GDM1 (cell line): ENCODE measurements at regions not wholly inside any gene's neighbourhood (a gene's known extent, or its start where the extent isn't known, plus 50 kb on each side); places are given as distances from the start of the nearest gene placed in this dataset.

Experiments used
- DNase-seq: peaks from one replicate; lab custom pipeline; 2025; lab: John Stamatoyannopoulos, UW

DNA sequence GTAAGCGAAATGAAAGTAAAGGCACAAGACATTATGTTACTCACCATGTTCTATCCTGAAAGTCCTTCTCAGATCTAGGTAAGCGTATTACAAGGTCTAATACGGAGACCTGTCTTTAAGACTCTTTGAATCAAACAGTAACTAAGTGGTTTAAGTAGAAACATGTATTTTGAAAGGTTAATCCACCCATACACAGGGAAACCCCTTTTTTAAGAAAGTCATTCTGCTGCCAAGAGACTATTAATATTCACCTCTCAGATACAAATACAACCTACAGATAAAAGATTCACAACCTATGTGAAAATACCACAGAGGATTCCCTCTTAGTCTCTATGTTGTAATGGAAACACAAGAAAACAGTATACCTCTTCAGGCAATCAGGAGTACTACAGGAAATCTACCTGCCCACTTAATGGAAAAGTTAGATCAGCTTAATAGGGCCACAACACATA, 63.2 kb upstream of the TNIP3 start:
- no peak for DNase-seq

DNA sequence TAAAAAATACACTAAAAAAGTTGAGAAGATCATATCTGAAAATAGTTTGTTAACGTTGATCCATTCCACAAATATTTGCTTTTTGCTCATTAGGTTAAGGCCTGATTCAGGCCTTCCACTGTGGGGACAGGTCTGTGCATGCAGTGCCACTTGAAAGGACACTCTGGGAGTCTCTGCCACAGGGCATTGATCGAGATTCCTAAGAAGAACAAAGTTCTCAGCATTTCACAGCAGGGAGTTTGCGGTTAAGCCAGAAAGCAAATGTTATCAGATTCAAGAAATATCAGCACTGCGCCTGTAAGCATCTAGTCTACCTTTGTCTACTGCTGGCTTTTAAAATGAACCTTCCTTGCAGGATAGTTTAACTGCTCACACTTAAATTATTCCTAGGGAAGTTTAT, 62.2 kb upstream of the TNIP3 start:
- no peak for DNase-seq

DNA sequence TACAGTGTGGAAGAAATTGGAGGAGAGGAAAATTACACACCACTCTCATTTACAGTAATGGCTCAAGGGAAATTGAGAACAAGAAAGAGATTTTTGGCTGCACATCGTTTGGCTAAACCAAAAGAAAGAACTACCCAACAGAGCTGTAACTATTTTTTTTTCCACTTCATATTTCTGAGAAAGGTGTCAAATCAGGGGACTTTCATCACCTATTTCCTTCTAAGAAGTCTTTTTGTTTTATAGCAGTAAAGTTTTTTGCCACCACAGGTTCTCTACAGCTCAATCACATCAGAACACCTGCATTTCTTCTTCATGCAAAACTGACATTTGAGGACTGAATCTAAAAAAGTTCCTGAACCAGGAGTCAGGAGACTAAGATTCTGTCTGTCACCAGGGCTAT, 57.5 kb upstream of the TNIP3 start:
- DNase-seq: no peak

DNA sequence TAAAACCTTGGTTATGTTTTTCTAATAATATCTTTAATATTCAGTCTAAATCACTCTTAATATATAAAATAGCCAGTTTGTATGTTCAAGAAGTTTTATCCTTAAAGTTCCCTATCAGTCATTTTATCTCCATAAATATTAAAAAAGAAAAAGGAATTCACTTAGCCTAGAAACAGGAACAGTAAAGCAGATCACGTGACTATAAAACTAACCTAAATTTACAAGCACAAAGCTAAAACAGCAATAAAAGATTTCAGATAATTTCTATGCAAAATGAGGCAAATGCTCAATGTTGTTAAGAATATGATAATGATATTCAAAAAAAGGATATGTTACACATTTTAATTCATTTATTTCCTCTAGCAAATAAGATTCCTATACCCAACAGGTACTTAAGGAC, 57.1 kb upstream of the TNIP3 start:
- DNase-seq: no peak

DNA sequence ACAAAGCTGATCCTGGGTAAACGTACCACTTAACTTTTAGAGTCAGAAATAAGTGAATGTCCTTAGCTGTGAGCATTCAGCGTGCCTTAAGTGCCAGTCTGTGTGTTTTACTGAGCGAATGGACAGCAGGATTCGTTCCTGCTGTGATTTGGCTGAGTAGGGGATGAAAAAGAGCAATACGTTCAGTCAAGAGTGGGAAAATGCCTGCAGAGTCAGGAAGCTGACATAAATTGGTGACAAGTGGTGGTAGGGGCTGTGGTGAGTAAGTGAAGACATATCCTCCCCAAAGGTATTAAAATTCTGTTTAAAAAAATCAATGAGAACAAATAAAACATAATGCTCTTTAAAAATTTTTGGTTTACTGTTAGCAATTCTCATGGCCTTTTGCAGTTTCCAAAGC, 56.6 kb upstream of the TNIP3 start:
- DNase-seq: no peak

DNA sequence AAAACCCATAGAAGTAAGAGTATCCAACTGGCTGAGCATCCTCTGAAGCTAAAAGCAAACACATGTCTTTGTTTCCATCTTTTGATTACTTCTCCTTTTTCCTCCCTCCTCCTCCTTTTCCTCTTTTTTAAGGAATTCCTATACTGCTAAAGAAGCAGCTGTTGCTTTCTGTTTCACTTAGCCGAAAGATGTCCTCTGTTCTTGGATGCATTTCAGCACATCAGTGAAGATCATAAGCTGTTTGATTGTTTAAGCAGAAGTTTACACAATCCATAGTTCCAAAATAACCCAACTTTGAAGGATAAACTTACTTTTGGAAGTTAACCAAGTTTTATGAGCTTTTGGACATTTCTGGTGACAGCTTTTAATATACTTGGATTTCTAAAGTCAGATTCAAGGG, 55.1 kb upstream of the TNIP3 start:
- no peak for DNase-seq

DNA sequence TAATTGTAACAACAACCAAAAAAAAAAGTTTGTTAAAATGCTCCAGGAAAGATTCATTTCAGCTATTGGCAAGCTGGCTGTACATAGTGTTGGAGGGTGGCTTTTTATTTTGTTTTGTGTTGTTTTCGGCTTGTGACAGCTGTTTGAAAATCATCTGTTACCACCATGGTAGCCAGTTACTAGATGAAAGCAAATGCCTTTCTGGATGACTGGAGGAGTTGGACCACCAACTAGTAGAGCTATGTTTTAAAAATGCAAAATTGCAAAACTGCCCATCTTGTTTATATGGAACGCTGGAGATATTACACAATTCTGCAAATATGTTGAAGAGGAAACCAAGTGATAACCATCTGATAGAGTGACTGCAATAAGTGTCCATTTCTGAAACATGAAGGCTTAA, 53.2 kb upstream of the TNIP3 start:
- DNase-seq: no peak

DNA sequence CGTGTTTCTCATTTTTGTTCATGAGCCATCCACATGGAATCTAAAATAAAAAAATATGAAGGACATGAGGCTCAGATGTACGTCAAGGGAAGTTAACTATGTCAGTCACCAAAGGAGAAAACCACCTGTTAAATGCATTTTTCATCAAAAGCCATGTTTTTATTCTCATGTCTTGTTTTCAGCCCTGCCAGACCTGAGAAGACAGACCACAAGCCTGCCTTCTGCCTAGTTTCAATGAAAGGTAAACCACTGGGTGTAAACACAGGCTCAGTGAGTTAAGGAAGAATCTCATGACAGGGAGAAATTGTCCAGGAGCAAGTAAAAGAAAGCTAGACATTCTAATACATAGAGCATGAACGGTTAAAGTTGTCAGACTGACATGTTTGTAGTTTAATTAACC, 52.3 kb upstream of the TNIP3 start:
- DNase-seq: no peak

DNA sequence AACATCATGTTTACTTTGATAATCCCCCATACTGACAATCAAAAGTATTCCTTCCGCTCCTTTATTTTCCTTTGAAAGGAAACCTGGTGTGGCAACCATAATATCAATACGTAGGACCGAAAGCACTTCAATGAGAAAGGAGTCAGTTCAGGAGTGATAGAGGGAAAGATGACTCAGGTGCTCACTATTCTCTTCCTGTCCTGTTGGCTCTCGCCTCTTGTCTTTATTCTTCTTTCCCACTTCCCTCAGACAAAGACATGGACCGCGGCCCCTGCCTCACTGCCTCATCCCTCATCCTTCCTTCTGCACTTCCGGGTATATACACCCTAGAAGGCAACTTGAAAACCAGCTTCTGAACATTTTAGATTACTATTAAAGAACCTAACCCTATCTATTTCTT, 49.8 kb upstream of the TNIP3 start:
- DNase-seq: no peak
